ENCODE measurements at regions not wholly inside any gene's neighbourhood (a gene's known extent, or its start where the extent isn't known, plus 50 kb on each side); places are given as distances from the start of the nearest gene placed in this dataset.

- DNase-seq, result no peak
Measured at GRCh38 chr5:2983583-2984300, 232.3 kb upstream of the IRX2 start.

- no peak for DNase-seq
Measured at GRCh38 chr5:2981652-2982051, 230.2 kb upstream of the IRX2 start.

- no peak for DNase-seq
Measured at GRCh38 chr5:2981035-2981434, 229.6 kb upstream of the IRX2 start.

- DNase-seq, result no peak
Measured at GRCh38 chr5:2960294-2960693, 208.8 kb upstream of the IRX2 start.

- DNase-seq, result no peak
Measured at GRCh38 chr5:2958976-2959375, 207.5 kb upstream of the IRX2 start.

- no peak for DNase-seq
Measured at GRCh38 chr5:2948875-2949274, 197.4 kb upstream of the IRX2 start.

- DNase-seq, result no peak
Measured at GRCh38 chr5:2946315-2946714, 194.8 kb upstream of the IRX2 start.

- no peak for DNase-seq
Measured at GRCh38 chr5:2936413-2936812, 184.9 kb upstream of the IRX2 start.

- DNase-seq, result no peak
Measured at GRCh38 chr5:2929779-2930178, 178.3 kb upstream of the IRX2 start.

GRCh38 chr5:2921651-2922050 is 170.2 kb upstream of the IRX2 start:
- no peak for DNase-seq

GRCh38 chr5:2921176-2921575 is 169.7 kb upstream of the IRX2 start:
- no peak for DNase-seq

- DNase-seq, result no peak
Measured at GRCh38 chr5:2920312-2920711, 168.8 kb upstream of the IRX2 start.

- DNase-seq, result no peak
Measured at GRCh38 chr5:2919310-2920018, 168.0 kb upstream of the IRX2 start.

GRCh38 chr5:2917524-2917923 is 166.0 kb upstream of the IRX2 start:
- DNase-seq, result no peak

- DNase-seq, result no peak
Measured at GRCh38 chr5:2917093-2917492, 165.6 kb upstream of the IRX2 start.

GRCh38 chr5:2916076-2916682 is 164.7 kb upstream of the IRX2 start:
- no peak for DNase-seq

- DNase-seq, result no peak
Measured at GRCh38 chr5:2914981-2915484, 163.6 kb upstream of the IRX2 start.

- no peak for DNase-seq
Measured at GRCh38 chr5:2914022-2914661, 162.7 kb upstream of the IRX2 start.

GRCh38 chr5:2913281-2913680 is 161.8 kb upstream of the IRX2 start:
- no peak for DNase-seq

- DNase-seq, result no peak
Measured at GRCh38 chr5:2912741-2913140, 161.3 kb upstream of the IRX2 start.

GRCh38 chr5:2910401-2911175 is 159.1 kb upstream of the IRX2 start:
- DNase-seq, result no peak

- no peak for DNase-seq
Measured at GRCh38 chr5:2909035-2909434, 157.6 kb upstream of the IRX2 start.

Measured in occipital lobe (tissue), 1 donor.